ENCODE measurements at regions not wholly inside any gene's neighbourhood (a gene's known extent, or its start where the extent isn't known, plus 50 kb on each side); places are given as distances from the start of the nearest gene placed in this dataset.

GRCh38 chr5:110852541-110852940, 113.7 kb downstream of the SLC25A46 start:
- Histone ChIP-seq H3K9me3 (ENCODE audit: low read length) (no peaks in the 10 kb centered on the region), H3K9me2 (replicated peaks; ENCODE audit: low read length) (no peaks in the 10 kb centered on the region), H3K4me3 (ENCODE audit: low read length) (no peak overlapping the region), H3K36me3 (ENCODE audit: low read depth, low read length) (no peaks in the 10 kb centered on the region), H3K27me3 (ENCODE audit: low read length) (no peaks in the 10 kb centered on the region), H3K4me1 (ENCODE audit: insufficient read depth, low read length) (peaks cover 22% of the 10 kb centered on the region), H4K20me1 (ENCODE audit: low read length) (no peaks in the 10 kb centered on the region), H2AFZ (ENCODE audit: low read length) (no peak overlapping the region), H3K9ac (ENCODE audit: low read length) (no peak overlapping the region), H3K4me2 (ENCODE audit: low read length) (no peak overlapping the region), H3K79me2 (ENCODE audit: low read length) (no peaks in the 10 kb centered on the region), H3K27ac (ENCODE audit: low read length) (no peak overlapping the region), H3F3A (ENCODE audit: low read length, unreplicated experiment) (no peaks in the 10 kb centered on the region)
- intact Hi-C loops (cut with micrococcal nuclease) = loop anchor here (5.0 kb wide), 2 partner anchors 65 to 210 kb away; no protein-coding TSS in a partner anchor
- no peak for ATAC-seq
- DNase-seq = no peak
- TF ChIP-seq EZH2 (IDR thresholded peaks at IDR 0.05; ENCODE audit: low read length, unreplicated experiment) (no peak), CTCF (conservative IDR thresholded peaks at IDR 0.05; ENCODE audit: low read depth, low read length) (no peak), EZH2phosphoT487 (IDR thresholded peaks at IDR 0.05; ENCODE audit: borderline replicate concordance, low read length) (no peak)
- POLR2A ChIA-PET (ENCODE audit: unreplicated experiment) = interaction anchor here (0.6 kb wide), 1 partner anchor 56 kb away, joined by 3 read pairs; no protein-coding TSS in a partner anchor
- CTCF ChIA-PET = no interaction called here
- no TSS peak for BruUV-seq (replicated peaks)

- Histone ChIP-seq H3K9me2 (replicated peaks; ENCODE audit: low read length) (no peaks in the 10 kb centered on the region), H3K4me2 (ENCODE audit: low read length) (peak overlapping the region; percentile 8), H3K79me2 (ENCODE audit: low read length) (no peaks in the 10 kb centered on the region), H2AFZ (ENCODE audit: low read length) (no peak overlapping the region), H3K27ac (ENCODE audit: low read length) (no peak overlapping the region), H4K20me1 (ENCODE audit: low read length) (no peaks in the 10 kb centered on the region), H3K4me1 (ENCODE audit: insufficient read depth, low read length) (peaks cover 22% of the 10 kb centered on the region), H3K9me3 (ENCODE audit: low read length) (no peaks in the 10 kb centered on the region), H3F3A (ENCODE audit: low read length, unreplicated experiment) (no peaks in the 10 kb centered on the region), H3K36me3 (ENCODE audit: low read depth, low read length) (no peaks in the 10 kb centered on the region), H3K9ac (ENCODE audit: low read length) (no peak overlapping the region), H3K27me3 (ENCODE audit: low read length) (no peaks in the 10 kb centered on the region), H3K4me3 (ENCODE audit: low read length) (no peak overlapping the region)
- ChIA-PET CTCF (no interaction called here), POLR2A (ENCODE audit: unreplicated experiment) (no interaction called here)
- peak; percentile 40 for DNase-seq
- ATAC-seq = peak; percentile 53
- TF ChIP-seq CTCF (conservative IDR thresholded peaks at IDR 0.05; ENCODE audit: low read depth, low read length) (no peak), EZH2phosphoT487 (IDR thresholded peaks at IDR 0.05; ENCODE audit: borderline replicate concordance, low read length) (no peak), EZH2 (IDR thresholded peaks at IDR 0.05; ENCODE audit: low read length, unreplicated experiment) (no peak)
- BruUV-seq (replicated peaks) = no TSS peak
- intact Hi-C loops (cut with micrococcal nuclease) = loop anchor here (5.0 kb wide), 2 partner anchors 66 to 209 kb away; no protein-coding TSS in a partner anchor
Measured at GRCh38 chr5:110853267-110853666, 114.5 kb downstream of the SLC25A46 start.

GRCh38 chr5:110854200-110854599, 115.4 kb downstream of the SLC25A46 start:
- Histone ChIP-seq H2AFZ (ENCODE audit: low read length) (no peak overlapping the region), H3F3A (ENCODE audit: low read length, unreplicated experiment) (no peaks in the 10 kb centered on the region), H3K4me1 (ENCODE audit: insufficient read depth, low read length) (peaks cover 22% of the 10 kb centered on the region), H4K20me1 (ENCODE audit: low read length) (no peaks in the 10 kb centered on the region), H3K9me3 (ENCODE audit: low read length) (no peaks in the 10 kb centered on the region), H3K4me2 (ENCODE audit: low read length) (no peak overlapping the region), H3K9ac (ENCODE audit: low read length) (no peak overlapping the region), H3K9me2 (replicated peaks; ENCODE audit: low read length) (no peaks in the 10 kb centered on the region), H3K4me3 (ENCODE audit: low read length) (no peak overlapping the region), H3K36me3 (ENCODE audit: low read depth, low read length) (no peaks in the 10 kb centered on the region), H3K79me2 (ENCODE audit: low read length) (no peaks in the 10 kb centered on the region), H3K27ac (ENCODE audit: low read length) (no peak overlapping the region), H3K27me3 (ENCODE audit: low read length) (no peaks in the 10 kb centered on the region)
- peak; percentile 9 for DNase-seq
- peak; percentile 20; the same call in 1 of the 2 replicates for ATAC-seq
- no TSS peak for BruUV-seq (replicated peaks)
- TF ChIP-seq CTCF (conservative IDR thresholded peaks at IDR 0.05; ENCODE audit: low read depth, low read length) = no peak
- TF ChIP-seq EZH2 (IDR thresholded peaks at IDR 0.05; ENCODE audit: low read length, unreplicated experiment) = no peak
- no peak for TF ChIP-seq EZH2phosphoT487 (IDR thresholded peaks at IDR 0.05; ENCODE audit: borderline replicate concordance, low read length)
- CTCF ChIA-PET = no interaction called here
- POLR2A ChIA-PET (ENCODE audit: unreplicated experiment) = no interaction called here
- intact Hi-C loops (cut with micrococcal nuclease) = loop anchor here (5.0 kb wide), 2 partner anchors 67 to 208 kb away; no protein-coding TSS in a partner anchor
